H4 (cell line): ENCODE measurements at regions not wholly inside any gene's neighbourhood (a gene's known extent, or its start where the extent isn't known, plus 50 kb on each side); places are given as distances from the start of the nearest gene placed in this dataset.
"Not testable (repeated sequence)": the region's sequence is repeated elsewhere in the genome, so short reads cannot be mapped to it uniquely, and the experiment has no call there.

Source experiments
- DNase-seq: peaks from one replicate; pipeline ENCODE4 v3.0.0-alpha.2; 2015; ENCODE audit warnings: low spot score

GRCh38 chr17:51347851-51348584 lies 87.7 kb downstream of the UTP18 start:
- no peak for DNase-seq

GRCh38 chr17:51351080-51351479 lies 90.7 kb downstream of the UTP18 start:
- no peak for DNase-seq

- DNase-seq: no peak
These were observed 91.5 kb downstream of the UTP18 start for GRCh38 chr17:51351890-51352289.

GRCh38 chr17:51352798-51353197 lies 92.5 kb downstream of the UTP18 start:
- no peak for DNase-seq

GRCh38 chr17:51353296-51353695 lies 93.0 kb downstream of the UTP18 start:
- no peak for DNase-seq

- no peak for DNase-seq
These were observed 94.6 kb downstream of the UTP18 start for GRCh38 chr17:51354936-51355335.

- no peak for DNase-seq
These were observed 95.4 kb downstream of the UTP18 start for GRCh38 chr17:51355441-51356410.

GRCh38 chr17:51359055-51359454 lies 98.7 kb downstream of the UTP18 start:
- no peak for DNase-seq

- no peak for DNase-seq
These were observed 102.7 kb downstream of the UTP18 start for GRCh38 chr17:51362811-51363585.

- no peak for DNase-seq
These were observed 104.7 kb downstream of the UTP18 start for GRCh38 chr17:51365090-51365489.

- DNase-seq: no peak
These were observed 106.5 kb downstream of the UTP18 start for GRCh38 chr17:51366866-51367265.

- DNase-seq: not testable (repeated sequence)
These were observed 107.5 kb downstream of the UTP18 start for GRCh38 chr17:51367836-51368235.

- peak; percentile 88 for DNase-seq
These were observed 111.4 kb downstream of the UTP18 start for GRCh38 chr17:51371732-51372151.

GRCh38 chr17:51372345-51373004 lies 112.1 kb downstream of the UTP18 start:
- DNase-seq: peak; percentile 97

- DNase-seq: no peak
These were observed 113.3 kb downstream of the UTP18 start for GRCh38 chr17:51373489-51374152.

- no peak for DNase-seq
These were observed 113.9 kb downstream of the UTP18 start for GRCh38 chr17:51374209-51374608.

GRCh38 chr17:51375771-51376170 lies 115.4 kb downstream of the UTP18 start:
- DNase-seq: no peak

GRCh38 chr17:51376739-51377138 lies 116.4 kb downstream of the UTP18 start:
- no peak for DNase-seq

GRCh38 chr17:51381262-51381661 lies 120.9 kb downstream of the UTP18 start:
- no peak for DNase-seq

- DNase-seq: no peak
These were observed 124.9 kb downstream of the UTP18 start for GRCh38 chr17:51385208-51385607.

- DNase-seq: no peak
These were observed 127.2 kb downstream of the UTP18 start for GRCh38 chr17:51387582-51387981.
